Breast epithelium (tissue), 3 donors: ENCODE measurements at regions not wholly inside any gene's neighbourhood (a gene's known extent, or its start where the extent isn't known, plus 50 kb on each side); places are given as distances from the start of the nearest gene placed in this dataset.

Experiments
- POLR2AphosphoS5 ChIP-seq, 3 donors: sonication (generic); formaldehyde crosslinking; IDR thresholded peaks; one replicate each; pipeline ENCODE4 v1.6.1; 2017; ENCODE audit warnings: antibody characterized with exemption in 3 of 3
- TF ChIP-seq, protein P1 (sequence below), 3 donors: fragments of 450-650 bp; IDR thresholded peaks; one replicate each; pipeline ENCODE4 v1.5.1; 2016 to 2017; ENCODE audit warnings: antibody characterized with exemption in 3 of 3, mild to moderate bottlenecking in 3 of 3, moderate library complexity in 3 of 3

DNA sequence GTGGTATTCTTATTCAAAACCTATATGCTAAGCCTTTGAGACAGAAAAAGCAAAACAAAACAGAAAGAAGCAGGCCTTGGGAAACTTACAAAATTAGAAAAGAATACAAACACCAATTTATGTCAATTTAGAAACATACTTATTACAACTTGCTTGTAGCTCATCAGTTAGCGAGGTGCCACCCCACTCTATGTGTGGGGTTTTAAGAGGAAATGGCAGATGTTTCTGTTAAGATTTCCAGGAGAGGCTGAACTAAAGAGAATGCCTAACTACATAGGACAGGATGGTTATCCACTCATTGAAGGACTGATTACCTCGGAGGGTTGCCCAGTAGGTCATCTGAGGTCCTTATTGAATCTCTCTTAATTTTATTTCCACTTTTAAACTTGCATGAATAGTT is 302.0 kb downstream of the ETS1 start:
- TF ChIP-seq POLR2AphosphoS5 (IDR thresholded peaks at IDR 0.05) = no peak
- TF ChIP-seq, protein P1, sequence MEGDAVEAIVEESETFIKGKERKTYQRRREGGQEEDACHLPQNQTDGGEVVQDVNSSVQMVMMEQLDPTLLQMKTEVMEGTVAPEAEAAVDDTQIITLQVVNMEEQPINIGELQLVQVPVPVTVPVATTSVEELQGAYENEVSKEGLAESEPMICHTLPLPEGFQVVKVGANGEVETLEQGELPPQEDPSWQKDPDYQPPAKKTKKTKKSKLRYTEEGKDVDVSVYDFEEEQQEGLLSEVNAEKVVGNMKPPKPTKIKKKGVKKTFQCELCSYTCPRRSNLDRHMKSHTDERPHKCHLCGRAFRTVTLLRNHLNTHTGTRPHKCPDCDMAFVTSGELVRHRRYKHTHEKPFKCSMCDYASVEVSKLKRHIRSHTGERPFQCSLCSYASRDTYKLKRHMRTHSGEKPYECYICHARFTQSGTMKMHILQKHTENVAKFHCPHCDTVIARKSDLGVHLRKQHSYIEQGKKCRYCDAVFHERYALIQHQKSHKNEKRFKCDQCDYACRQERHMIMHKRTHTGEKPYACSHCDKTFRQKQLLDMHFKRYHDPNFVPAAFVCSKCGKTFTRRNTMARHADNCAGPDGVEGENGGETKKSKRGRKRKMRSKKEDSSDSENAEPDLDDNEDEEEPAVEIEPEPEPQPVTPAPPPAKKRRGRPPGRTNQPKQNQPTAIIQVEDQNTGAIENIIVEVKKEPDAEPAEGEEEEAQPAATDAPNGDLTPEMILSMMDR (IDR thresholded peaks at IDR 0.05) = no peak
